Mesenteric fat pad (tissue), 1 donor: ENCODE measurements at regions not wholly inside any gene's neighbourhood (a gene's known extent, or its start where the extent isn't known, plus 50 kb on each side); places are given as distances from the start of the nearest gene placed in this dataset.
"Not testable (repeated sequence)": the region's sequence is repeated elsewhere in the genome, so short reads cannot be mapped to it uniquely, and the experiment has no call there.

ENCODE experiments used
- DNase-seq: peaks from one replicate; pipeline ENCODE4 v3.0.0-alpha.2; 2020; ENCODE audit warnings: low spot score
- donor health status: DM: yes; HTN: yes; CAD: no.

- DNase-seq = no peak
Observed at GRCh38 chr18:8989017-8989416, 113.5 kb upstream of the NDUFV2 start.

GRCh38 chr18:8989855-8990254 lies 112.6 kb upstream of the NDUFV2 start:
- DNase-seq = no peak

- DNase-seq = no peak
Observed at GRCh38 chr18:8990276-8991031, 112.0 kb upstream of the NDUFV2 start.

GRCh38 chr18:8991155-8991554 lies 111.3 kb upstream of the NDUFV2 start:
- no peak for DNase-seq

- DNase-seq = not testable (repeated sequence)
Observed at GRCh38 chr18:8992500-8992899, 110.0 kb upstream of the NDUFV2 start.

- DNase-seq = no peak
Observed at GRCh38 chr18:8994603-8995002, 107.9 kb upstream of the NDUFV2 start.

GRCh38 chr18:8995096-8995495 lies 107.4 kb upstream of the NDUFV2 start:
- DNase-seq = no peak

- DNase-seq = no peak
Observed at GRCh38 chr18:8996771-8997432, 105.6 kb upstream of the NDUFV2 start.

- no peak for DNase-seq
Observed at GRCh38 chr18:8997634-8998033, 104.9 kb upstream of the NDUFV2 start.

- DNase-seq = no peak
Observed at GRCh38 chr18:8998481-8999217, 103.8 kb upstream of the NDUFV2 start.

GRCh38 chr18:8999872-9000271 lies 102.6 kb upstream of the NDUFV2 start:
- DNase-seq = no peak

- DNase-seq = no peak
Observed at GRCh38 chr18:9000733-9001132, 101.8 kb upstream of the NDUFV2 start.

GRCh38 chr18:9001209-9001608 lies 101.3 kb upstream of the NDUFV2 start:
- DNase-seq = no peak

- DNase-seq = no peak
Observed at GRCh38 chr18:9003406-9004100, 98.9 kb upstream of the NDUFV2 start.

- DNase-seq = not testable (repeated sequence)
Observed at GRCh38 chr18:9004308-9004707, 98.2 kb upstream of the NDUFV2 start.

GRCh38 chr18:9007700-9008099 lies 94.8 kb upstream of the NDUFV2 start:
- not testable (repeated sequence) for DNase-seq

GRCh38 chr18:9008200-9008708 lies 94.2 kb upstream of the NDUFV2 start:
- DNase-seq = no peak

GRCh38 chr18:9008709-9009635 lies 93.5 kb upstream of the NDUFV2 start:
- no peak for DNase-seq

- no peak for DNase-seq
Observed at GRCh38 chr18:9009703-9010488, 92.6 kb upstream of the NDUFV2 start.
